ENCODE measurements at regions not wholly inside any gene's neighbourhood (a gene's known extent, or its start where the extent isn't known, plus 50 kb on each side); places are given as distances from the start of the nearest gene placed in this dataset.

DNA sequence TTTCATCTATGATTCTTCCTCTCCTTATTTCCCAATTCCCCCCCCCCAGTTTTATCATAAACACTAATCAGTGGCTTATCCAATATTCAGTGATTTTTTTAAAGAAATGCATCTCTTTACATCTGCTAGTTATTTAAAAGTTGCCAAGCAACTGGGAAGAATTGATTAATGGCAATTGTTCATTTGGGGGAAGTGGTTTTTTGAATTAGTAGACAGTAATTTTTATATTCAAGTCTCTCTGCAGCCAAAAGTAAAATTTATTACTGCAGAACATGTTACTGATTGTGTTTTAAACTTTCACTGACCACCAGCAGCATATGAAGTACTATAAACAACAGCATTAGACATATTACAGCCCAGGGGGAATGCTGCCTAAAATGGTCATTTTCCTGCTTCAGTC, 308.8 kb upstream of the NREP start:
- Histone ChIP-seq H2AFZ (no peak overlapping the region), H3K9me2 (ENCODE audit: insufficient read depth) (0 out of 2 replicates have a peak, but pooled peaks cover 4% of the 10 kb centered on the region), H3K4me2 (no peak overlapping the region), H3K27me3 (ENCODE audit: insufficient read depth, low read depth) (no peaks in the 10 kb centered on the region), H3K4me3 (no peak overlapping the region), H4K20me1 (ENCODE audit: insufficient read depth) (no peaks in the 10 kb centered on the region), H3F3A (ENCODE audit: insufficient read depth, low read depth) (no peaks in the 10 kb centered on the region), H3K27ac (no peak overlapping the region), H3K79me2 (ENCODE audit: low read depth) (no peaks in the 10 kb centered on the region), H3K4me1 (replicated peaks; ENCODE audit: insufficient read depth) (no peaks in the 10 kb centered on the region), H3K9me3 (ENCODE audit: insufficient read depth, low read depth) (no peaks in the 10 kb centered on the region), H3K36me3 (ENCODE audit: low read depth) (no peaks in the 10 kb centered on the region)
- no peak for DNase-seq
- ChIA-PET CTCF (no interaction called here), POLR2A (ENCODE audit: unreplicated experiment) (no interaction called here)
- no peak for TF ChIP-seq EZH2 (IDR thresholded peaks at IDR 0.05; ENCODE audit: low read depth)
- no peak for TF ChIP-seq CTCF (conservative IDR thresholded peaks at IDR 0.05)
- BruUV-seq (replicated peaks) = no TSS peak
- intact Hi-C loops (cut with micrococcal nuclease; ENCODE audit: unreplicated experiment) = no loop called here

DNA sequence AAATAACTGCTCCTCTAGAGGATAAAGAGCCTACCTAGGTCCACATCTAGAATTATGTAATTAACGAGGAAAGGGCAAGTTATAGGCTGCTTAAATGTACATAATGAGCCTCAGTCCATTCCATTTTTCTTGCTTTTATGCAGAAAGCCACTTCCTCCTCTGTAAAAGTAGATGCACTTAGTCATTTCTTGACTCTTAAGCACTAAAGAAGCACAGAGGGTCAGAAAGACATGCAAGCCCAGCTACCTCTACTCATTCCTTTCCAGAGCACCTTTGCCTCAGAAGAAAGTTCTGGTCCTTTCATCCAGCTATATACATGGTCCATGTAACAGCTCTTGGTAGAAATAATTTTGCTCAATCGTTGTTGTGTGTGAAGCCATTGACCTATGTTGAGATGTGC, 308.0 kb upstream of the NREP start:
- TF ChIP-seq EZH2 (IDR thresholded peaks at IDR 0.05; ENCODE audit: low read depth) (no peak), CTCF (conservative IDR thresholded peaks at IDR 0.05) (no peak)
- Histone ChIP-seq H3K36me3 (ENCODE audit: low read depth) (no peaks in the 10 kb centered on the region), H3K4me3 (no peak overlapping the region), H3K4me2 (no peak overlapping the region), H3K9me2 (ENCODE audit: insufficient read depth) (0 out of 2 replicates have a peak, but pooled peaks cover 4% of the 10 kb centered on the region), H2AFZ (no peak overlapping the region), H3K4me1 (replicated peaks; ENCODE audit: insufficient read depth) (no peaks in the 10 kb centered on the region), H3K9me3 (ENCODE audit: insufficient read depth, low read depth) (no peaks in the 10 kb centered on the region), H3K79me2 (ENCODE audit: low read depth) (no peaks in the 10 kb centered on the region), H3F3A (ENCODE audit: insufficient read depth, low read depth) (no peaks in the 10 kb centered on the region), H4K20me1 (ENCODE audit: insufficient read depth) (no peaks in the 10 kb centered on the region), H3K27ac (no peak overlapping the region), H3K27me3 (ENCODE audit: insufficient read depth, low read depth) (no peaks in the 10 kb centered on the region)
- ChIA-PET CTCF (no interaction called here), POLR2A (ENCODE audit: unreplicated experiment) (no interaction called here)
- intact Hi-C loops (cut with micrococcal nuclease; ENCODE audit: unreplicated experiment) = no loop called here
- no peak for DNase-seq
- no TSS peak for BruUV-seq (replicated peaks)

GRCh38 chr5:112064271-112064701, 307.3 kb upstream of the NREP start:
- H3K27ac ChIP-seq = no peak overlapping the region
- no peak for TF ChIP-seq CTCF (conservative IDR thresholded peaks at IDR 0.05)
- no peak for TF ChIP-seq EZH2 (IDR thresholded peaks at IDR 0.05; ENCODE audit: low read depth)
- H3K27me3 ChIP-seq (ENCODE audit: insufficient read depth, low read depth) = no peaks in the 10 kb centered on the region
- ChIA-PET CTCF (no interaction called here), POLR2A (ENCODE audit: unreplicated experiment) (no interaction called here)
- H2AFZ ChIP-seq = no peak overlapping the region
- H3K4me3 ChIP-seq = no peak overlapping the region
- no peaks in the 10 kb centered on the region for H3K79me2 ChIP-seq (ENCODE audit: low read depth)
- H3K4me1 ChIP-seq (replicated peaks; ENCODE audit: insufficient read depth) = no peaks in the 10 kb centered on the region
- H3F3A ChIP-seq (ENCODE audit: insufficient read depth, low read depth) = no peaks in the 10 kb centered on the region
- H3K36me3 ChIP-seq (ENCODE audit: low read depth) = no peaks in the 10 kb centered on the region
- DNase-seq = no peak
- no peaks in the 10 kb centered on the region for H4K20me1 ChIP-seq (ENCODE audit: insufficient read depth)
- H3K9me2 ChIP-seq (ENCODE audit: insufficient read depth) = 0 out of 2 replicates have a peak, but pooled peaks cover 4% of the 10 kb centered on the region
- no TSS peak for BruUV-seq (replicated peaks)
- no peaks in the 10 kb centered on the region for H3K9me3 ChIP-seq (ENCODE audit: insufficient read depth, low read depth)
- H3K4me2 ChIP-seq = no peak overlapping the region
- intact Hi-C loops (cut with micrococcal nuclease; ENCODE audit: unreplicated experiment) = no loop called here
